SK-N-SH treated with all-trans-retinoic acid at 6 μM for 48 hours (cell line): ENCODE measurements at regions not wholly inside any gene's neighbourhood (a gene's known extent, or its start where the extent isn't known, plus 50 kb on each side); places are given as distances from the start of the nearest gene placed in this dataset.

Experiments used
- ATAC-seq: fragments of 200-7000 bp; cut with Tn5 transposase; 3 replicates; pipeline ENCODE4 v1.9.1; 2020; ENCODE audit warnings: mild to moderate bottlenecking, moderate library complexity
- ARNTL ChIP-seq: fragments of 450-650 bp; formaldehyde crosslinking; IDR thresholded peaks from 2 replicates; pipeline ENCODE4 v1.5.0; 2020; ENCODE audit warnings: low read depth, mild to moderate bottlenecking, moderate library complexity, borderline replicate concordance
- CSDC2 ChIP-seq: fragments of 250-450 bp; sonication (Bioruptor Pico); IDR thresholded peaks from 2 replicates; pipeline ENCODE4 v1.5.0; 2020; ENCODE audit warnings: mild to moderate bottlenecking, moderate library complexity
- ESRRG ChIP-seq: fragments of 250-450 bp; sonication (Bioruptor Pico); IDR thresholded peaks from 2 replicates; pipeline ENCODE4 v1.6.1; 2021; ENCODE audit warnings: mild to moderate bottlenecking
- GLIS3 ChIP-seq: fragments of 250-450 bp; sonication (Bioruptor Pico); IDR thresholded peaks from 2 replicates; pipeline ENCODE4 v1.5.0; 2020; ENCODE audit warnings: mild to moderate bottlenecking, moderate library complexity
- ISL1 ChIP-seq: fragments of 250-450 bp; sonication (Bioruptor Pico); IDR thresholded peaks from 2 replicates; pipeline ENCODE4 v2.1.2; 2022; ENCODE audit warnings: mild to moderate bottlenecking, moderate library complexity
- OSR1 ChIP-seq: fragments of 250-450 bp; sonication (Bioruptor Pico); IDR thresholded peaks from 2 replicates; pipeline ENCODE4 v1.8.0; 2022; ENCODE audit warnings: moderate library complexity, mild to moderate bottlenecking, inconsistent platforms
- PPARA ChIP-seq: fragments of 250-450 bp; sonication (Bioruptor Pico); IDR thresholded peaks from 2 replicates; pipeline ENCODE4 v1.5.0; 2020; ENCODE audit warnings: mild to moderate bottlenecking, borderline replicate concordance
- RARB ChIP-seq: fragments of 250-450 bp; sonication (Bioruptor Pico); IDR thresholded peaks from 2 replicates; pipeline ENCODE4 v1.8.0; 2021; ENCODE audit warnings: mild to moderate bottlenecking, moderate library complexity
- SNAI2 ChIP-seq: fragments of 250-450 bp; sonication (Bioruptor Pico); IDR thresholded peaks from 2 replicates; pipeline ENCODE4 v1.5.0; 2020; ENCODE audit warnings: mild to moderate bottlenecking, moderate library complexity
- TCF4 ChIP-seq: fragments of 250-450 bp; sonication (Bioruptor Pico); IDR thresholded peaks from 2 replicates; pipeline ENCODE4 v1.8.0; 2021; ENCODE audit warnings: mild to moderate bottlenecking, moderate library complexity, borderline replicate concordance
- TOX ChIP-seq: fragments of 250-450 bp; sonication (Bioruptor Pico); IDR thresholded peaks from 2 replicates; pipeline ENCODE4 v1.8.0; 2021; ENCODE audit warnings: mild to moderate bottlenecking, moderate library complexity, borderline replicate concordance
- ZC3H10 ChIP-seq: fragments of 250-450 bp; sonication (Bioruptor Pico); IDR thresholded peaks from 2 replicates; pipeline ENCODE4 v1.5.1; 2021; ENCODE audit warnings: mild to moderate bottlenecking, moderate library complexity
- ZFP3 ChIP-seq: fragments of 250-450 bp; sonication (Bioruptor Pico); IDR thresholded peaks from 2 replicates; pipeline ENCODE4 v1.5.0; 2020; ENCODE audit warnings: mild to moderate bottlenecking, moderate library complexity
- ZFP30 ChIP-seq: fragments of 450-650 bp; formaldehyde crosslinking; IDR thresholded peaks from 2 replicates; pipeline ENCODE4 v1.5.0; 2022; ENCODE audit warnings: mild to moderate bottlenecking, moderate library complexity
- ZNF565 ChIP-seq: fragments of 450-650 bp; formaldehyde crosslinking; conservative IDR thresholded peaks from 2 replicates; pipeline ENCODE4 v1.5.0; 2020; ENCODE audit warnings: low read depth, mild to moderate bottlenecking, moderate library complexity
- ZNF70 ChIP-seq: fragments of 450-650 bp; formaldehyde crosslinking; IDR thresholded peaks from 2 replicates; pipeline ENCODE4 v1.5.0; 2020; ENCODE audit warnings: mild to moderate bottlenecking, moderate library complexity
- ZNF8 ChIP-seq: fragments of 450-650 bp; formaldehyde crosslinking; IDR thresholded peaks from 2 replicates; pipeline ENCODE4 v1.5.0; 2020; ENCODE audit warnings: mild to moderate bottlenecking, moderate library complexity
- TF ChIP-seq, protein P1 (sequence below): fragments of 250-450 bp; sonication (Bioruptor Pico); IDR thresholded peaks from 2 replicates; pipeline ENCODE4 v1.5.1; 2020; ENCODE audit warnings: low read depth, mild to moderate bottlenecking, moderate library complexity
- TF ChIP-seq, protein P2 (sequence below): fragments of 250-450 bp; sonication (Bioruptor Pico); IDR thresholded peaks from 2 replicates; pipeline ENCODE4 v1.8.0; 2020; ENCODE audit warnings: mild to moderate bottlenecking, moderate library complexity, borderline replicate concordance
- TF ChIP-seq, protein P3 (sequence below): fragments of 250-450 bp; sonication (Bioruptor Pico); IDR thresholded peaks from 2 replicates; pipeline ENCODE4 v1.5.0; 2020; ENCODE audit warnings: mild to moderate bottlenecking, moderate library complexity
- TF ChIP-seq, protein P4 (sequence below): fragments of 250-450 bp; sonication (Bioruptor Pico); IDR thresholded peaks from 2 replicates; pipeline ENCODE4 v1.8.0; 2021; ENCODE audit warnings: low read depth, mild to moderate bottlenecking, moderate library complexity, borderline replicate concordance
- TF ChIP-seq, protein P5 (sequence below): fragments of 250-450 bp; sonication (Bioruptor Pico); IDR thresholded peaks from 2 replicates; pipeline ENCODE4 v1.5.1; 2021; ENCODE audit warnings: mild to moderate bottlenecking, moderate library complexity

DNA sequence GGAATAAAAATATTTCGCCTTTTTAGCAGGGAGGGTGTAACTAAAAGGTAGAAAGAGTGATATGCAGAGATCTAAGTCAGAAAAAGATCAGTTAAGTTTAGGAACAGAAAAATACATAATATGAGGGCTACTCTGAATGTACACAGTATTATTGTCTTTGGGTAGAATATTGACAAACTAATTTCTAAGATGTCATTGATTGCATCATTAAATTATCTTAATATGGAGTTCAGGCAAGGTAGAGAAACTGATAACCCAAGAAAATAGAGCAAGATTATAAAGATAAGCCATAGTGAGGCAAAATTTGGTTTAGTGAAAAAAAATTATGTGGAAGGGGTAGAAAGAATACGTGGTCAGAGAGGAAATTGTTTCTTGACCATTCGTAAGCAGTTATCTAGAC, 629.0 kb upstream of the NXPH2 start:
- no peak for TF ChIP-seq ZNF8 (CRISPR knock-in tag)
- TF ChIP-seq PPARA, result no peak
- TF ChIP-seq RARB, result no peak
- no peak for TF ChIP-seq ZFP30 (CRISPR knock-in tag)
- no peak for TF ChIP-seq GLIS3 (CRISPR knock-in tag)
- TF ChIP-seq, protein P1, sequence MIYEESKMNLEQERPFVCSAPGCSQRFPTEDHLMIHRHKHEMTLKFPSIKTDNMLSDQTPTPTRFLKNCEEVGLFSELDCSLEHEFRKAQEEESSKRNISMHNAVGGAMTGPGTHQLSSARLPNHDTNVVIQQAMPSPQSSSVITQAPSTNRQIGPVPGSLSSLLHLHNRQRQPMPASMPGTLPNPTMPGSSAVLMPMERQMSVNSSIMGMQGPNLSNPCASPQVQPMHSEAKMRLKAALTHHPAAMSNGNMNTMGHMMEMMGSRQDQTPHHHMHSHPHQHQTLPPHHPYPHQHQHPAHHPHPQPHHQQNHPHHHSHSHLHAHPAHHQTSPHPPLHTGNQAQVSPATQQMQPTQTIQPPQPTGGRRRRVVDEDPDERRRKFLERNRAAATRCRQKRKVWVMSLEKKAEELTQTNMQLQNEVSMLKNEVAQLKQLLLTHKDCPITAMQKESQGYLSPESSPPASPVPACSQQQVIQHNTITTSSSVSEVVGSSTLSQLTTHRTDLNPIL (CRISPR knock-in tag), result no peak
- no peak for TF ChIP-seq ZNF565
- no peak for TF ChIP-seq ISL1 (CRISPR knock-in tag)
- TF ChIP-seq ZC3H10 (CRISPR knock-in tag), result no peak
- TF ChIP-seq, protein P2, sequence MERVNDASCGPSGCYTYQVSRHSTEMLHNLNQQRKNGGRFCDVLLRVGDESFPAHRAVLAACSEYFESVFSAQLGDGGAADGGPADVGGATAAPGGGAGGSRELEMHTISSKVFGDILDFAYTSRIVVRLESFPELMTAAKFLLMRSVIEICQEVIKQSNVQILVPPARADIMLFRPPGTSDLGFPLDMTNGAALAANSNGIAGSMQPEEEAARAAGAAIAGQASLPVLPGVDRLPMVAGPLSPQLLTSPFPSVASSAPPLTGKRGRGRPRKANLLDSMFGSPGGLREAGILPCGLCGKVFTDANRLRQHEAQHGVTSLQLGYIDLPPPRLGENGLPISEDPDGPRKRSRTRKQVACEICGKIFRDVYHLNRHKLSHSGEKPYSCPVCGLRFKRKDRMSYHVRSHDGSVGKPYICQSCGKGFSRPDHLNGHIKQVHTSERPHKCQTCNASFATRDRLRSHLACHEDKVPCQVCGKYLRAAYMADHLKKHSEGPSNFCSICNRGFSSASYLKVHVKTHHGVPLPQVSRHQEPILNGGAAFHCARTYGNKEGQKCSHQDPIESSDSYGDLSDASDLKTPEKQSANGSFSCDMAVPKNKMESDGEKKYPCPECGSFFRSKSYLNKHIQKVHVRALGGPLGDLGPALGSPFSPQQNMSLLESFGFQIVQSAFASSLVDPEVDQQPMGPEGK (CRISPR knock-in tag), result no peak
- TF ChIP-seq TOX (CRISPR knock-in tag), result no peak
- TF ChIP-seq OSR1 (CRISPR knock-in tag), result no peak
- no peak for TF ChIP-seq TCF4
- no peak for ATAC-seq

DNA sequence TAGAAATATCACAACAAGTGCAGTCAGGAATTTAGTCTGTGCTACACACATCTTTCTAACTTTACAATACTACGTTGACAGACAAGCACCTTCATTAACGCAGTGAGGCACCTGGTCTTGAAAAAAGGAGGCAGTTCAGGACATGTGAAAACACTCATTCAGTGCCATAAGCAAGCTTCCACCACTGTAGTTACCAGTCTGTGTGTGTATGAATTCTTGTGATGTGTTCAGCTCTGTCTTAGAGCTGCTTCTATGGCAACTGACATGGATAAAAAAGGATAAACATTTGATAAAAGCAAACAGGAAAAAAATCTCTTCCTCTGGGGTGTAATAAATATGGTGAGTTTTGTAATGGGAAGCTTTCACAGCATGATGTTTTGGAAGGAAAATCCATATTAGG, 623.8 kb upstream of the NXPH2 start:
- TF ChIP-seq ZC3H10 (CRISPR knock-in tag) (no peak), ZNF8 (CRISPR knock-in tag) (no peak), TCF4 (no peak), SNAI2 (no peak), OSR1 (CRISPR knock-in tag) (no peak), GLIS3 (CRISPR knock-in tag) (no peak), TOX (CRISPR knock-in tag) (no peak), ZFP3 (CRISPR knock-in tag) (no peak), RARB (no peak), ZFP30 (CRISPR knock-in tag) (no peak), ZNF70 (CRISPR knock-in tag) (no peak), ARNTL (no peak), CSDC2 (CRISPR knock-in tag) (no peak), ISL1 (CRISPR knock-in tag) (no peak)
- TF ChIP-seq, protein P1 (CRISPR knock-in tag), result no peak
- TF ChIP-seq, protein P3, sequence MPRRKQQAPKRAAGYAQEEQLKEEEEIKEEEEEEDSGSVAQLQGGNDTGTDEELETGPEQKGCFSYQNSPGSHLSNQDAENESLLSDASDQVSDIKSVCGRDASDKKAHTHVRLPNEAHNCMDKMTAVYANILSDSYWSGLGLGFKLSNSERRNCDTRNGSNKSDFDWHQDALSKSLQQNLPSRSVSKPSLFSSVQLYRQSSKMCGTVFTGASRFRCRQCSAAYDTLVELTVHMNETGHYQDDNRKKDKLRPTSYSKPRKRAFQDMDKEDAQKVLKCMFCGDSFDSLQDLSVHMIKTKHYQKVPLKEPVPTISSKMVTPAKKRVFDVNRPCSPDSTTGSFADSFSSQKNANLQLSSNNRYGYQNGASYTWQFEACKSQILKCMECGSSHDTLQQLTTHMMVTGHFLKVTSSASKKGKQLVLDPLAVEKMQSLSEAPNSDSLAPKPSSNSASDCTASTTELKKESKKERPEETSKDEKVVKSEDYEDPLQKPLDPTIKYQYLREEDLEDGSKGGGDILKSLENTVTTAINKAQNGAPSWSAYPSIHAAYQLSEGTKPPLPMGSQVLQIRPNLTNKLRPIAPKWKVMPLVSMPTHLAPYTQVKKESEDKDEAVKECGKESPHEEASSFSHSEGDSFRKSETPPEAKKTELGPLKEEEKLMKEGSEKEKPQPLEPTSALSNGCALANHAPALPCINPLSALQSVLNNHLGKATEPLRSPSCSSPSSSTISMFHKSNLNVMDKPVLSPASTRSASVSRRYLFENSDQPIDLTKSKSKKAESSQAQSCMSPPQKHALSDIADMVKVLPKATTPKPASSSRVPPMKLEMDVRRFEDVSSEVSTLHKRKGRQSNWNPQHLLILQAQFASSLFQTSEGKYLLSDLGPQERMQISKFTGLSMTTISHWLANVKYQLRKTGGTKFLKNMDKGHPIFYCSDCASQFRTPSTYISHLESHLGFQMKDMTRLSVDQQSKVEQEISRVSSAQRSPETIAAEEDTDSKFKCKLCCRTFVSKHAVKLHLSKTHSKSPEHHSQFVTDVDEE (CRISPR knock-in tag), result no peak
- TF ChIP-seq, protein P4, sequence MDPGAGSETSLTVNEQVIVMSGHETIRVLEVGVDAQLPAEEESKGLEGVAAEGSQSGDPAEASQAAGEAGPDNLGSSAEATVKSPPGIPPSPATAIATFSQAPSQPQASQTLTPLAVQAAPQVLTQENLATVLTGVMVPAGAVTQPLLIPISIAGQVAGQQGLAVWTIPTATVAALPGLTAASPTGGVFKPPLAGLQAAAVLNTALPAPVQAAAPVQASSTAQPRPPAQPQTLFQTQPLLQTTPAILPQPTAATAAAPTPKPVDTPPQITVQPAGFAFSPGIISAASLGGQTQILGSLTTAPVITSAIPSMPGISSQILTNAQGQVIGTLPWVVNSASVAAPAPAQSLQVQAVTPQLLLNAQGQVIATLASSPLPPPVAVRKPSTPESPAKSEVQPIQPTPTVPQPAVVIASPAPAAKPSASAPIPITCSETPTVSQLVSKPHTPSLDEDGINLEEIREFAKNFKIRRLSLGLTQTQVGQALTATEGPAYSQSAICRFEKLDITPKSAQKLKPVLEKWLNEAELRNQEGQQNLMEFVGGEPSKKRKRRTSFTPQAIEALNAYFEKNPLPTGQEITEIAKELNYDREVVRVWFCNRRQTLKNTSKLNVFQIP (CRISPR knock-in tag), result no peak
- TF ChIP-seq, protein P5, sequence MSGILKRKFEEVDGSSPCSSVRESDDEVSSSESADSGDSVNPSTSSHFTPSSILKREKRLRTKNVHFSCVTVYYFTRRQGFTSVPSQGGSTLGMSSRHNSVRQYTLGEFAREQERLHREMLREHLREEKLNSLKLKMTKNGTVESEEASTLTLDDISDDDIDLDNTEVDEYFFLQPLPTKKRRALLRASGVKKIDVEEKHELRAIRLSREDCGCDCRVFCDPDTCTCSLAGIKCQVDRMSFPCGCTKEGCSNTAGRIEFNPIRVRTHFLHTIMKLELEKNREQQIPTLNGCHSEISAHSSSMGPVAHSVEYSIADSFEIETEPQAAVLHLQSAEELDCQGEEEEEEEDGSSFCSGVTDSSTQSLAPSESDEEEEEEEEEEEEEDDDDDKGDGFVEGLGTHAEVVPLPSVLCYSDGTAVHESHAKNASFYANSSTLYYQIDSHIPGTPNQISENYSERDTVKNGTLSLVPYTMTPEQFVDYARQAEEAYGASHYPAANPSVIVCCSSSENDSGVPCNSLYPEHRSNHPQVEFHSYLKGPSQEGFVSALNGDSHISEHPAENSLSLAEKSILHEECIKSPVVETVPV (CRISPR knock-in tag), result no peak
- ATAC-seq, result no peak

DNA sequence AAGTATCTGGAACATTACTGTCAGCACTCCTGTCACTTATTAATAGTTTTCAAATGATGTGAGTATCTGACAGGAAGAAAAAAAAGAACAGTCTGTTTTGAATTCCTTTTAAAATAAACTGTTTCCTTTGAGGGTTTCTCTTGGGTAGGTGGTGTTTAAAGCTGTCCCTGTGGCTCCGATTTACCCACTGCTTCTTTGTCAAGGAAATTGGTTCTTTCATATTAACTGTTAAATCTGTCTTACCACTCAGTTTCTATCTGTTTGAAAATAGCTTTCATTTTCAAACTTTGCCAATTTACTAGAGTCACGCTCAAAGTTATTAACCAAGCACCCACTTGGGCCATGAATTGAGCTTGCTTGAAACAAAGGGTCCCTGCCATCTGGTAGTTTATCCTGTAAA, 614.6 kb upstream of the NXPH2 start:
- no peak for ATAC-seq
- TF ChIP-seq TOX (CRISPR knock-in tag) (no peak), ESRRG (no peak), TCF4 (no peak), ZNF70 (CRISPR knock-in tag) (no peak), ZC3H10 (CRISPR knock-in tag) (no peak), RARB (no peak), ZNF8 (CRISPR knock-in tag) (no peak)
- TF ChIP-seq, protein P4 (CRISPR knock-in tag), result no peak
- TF ChIP-seq, protein P1 (CRISPR knock-in tag), result no peak
- TF ChIP-seq, protein P2 (CRISPR knock-in tag), result no peak
